ENCODE measurements at regions not wholly inside any gene's neighbourhood (a gene's known extent, or its start where the extent isn't known, plus 50 kb on each side); places are given as distances from the start of the nearest gene placed in this dataset.
"Not testable (repeated sequence)": the region's sequence is repeated elsewhere in the genome, so short reads cannot be mapped to it uniquely, and the experiment has no call there.

GRCh38 chr6:130711641-130712040, 115.6 kb upstream of the SMLR1 start:
- TF ChIP-seq, protein P1, sequence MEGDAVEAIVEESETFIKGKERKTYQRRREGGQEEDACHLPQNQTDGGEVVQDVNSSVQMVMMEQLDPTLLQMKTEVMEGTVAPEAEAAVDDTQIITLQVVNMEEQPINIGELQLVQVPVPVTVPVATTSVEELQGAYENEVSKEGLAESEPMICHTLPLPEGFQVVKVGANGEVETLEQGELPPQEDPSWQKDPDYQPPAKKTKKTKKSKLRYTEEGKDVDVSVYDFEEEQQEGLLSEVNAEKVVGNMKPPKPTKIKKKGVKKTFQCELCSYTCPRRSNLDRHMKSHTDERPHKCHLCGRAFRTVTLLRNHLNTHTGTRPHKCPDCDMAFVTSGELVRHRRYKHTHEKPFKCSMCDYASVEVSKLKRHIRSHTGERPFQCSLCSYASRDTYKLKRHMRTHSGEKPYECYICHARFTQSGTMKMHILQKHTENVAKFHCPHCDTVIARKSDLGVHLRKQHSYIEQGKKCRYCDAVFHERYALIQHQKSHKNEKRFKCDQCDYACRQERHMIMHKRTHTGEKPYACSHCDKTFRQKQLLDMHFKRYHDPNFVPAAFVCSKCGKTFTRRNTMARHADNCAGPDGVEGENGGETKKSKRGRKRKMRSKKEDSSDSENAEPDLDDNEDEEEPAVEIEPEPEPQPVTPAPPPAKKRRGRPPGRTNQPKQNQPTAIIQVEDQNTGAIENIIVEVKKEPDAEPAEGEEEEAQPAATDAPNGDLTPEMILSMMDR (IDR thresholded peaks at IDR 0.05; ENCODE audit: insufficient read depth, low read length), result not testable (repeated sequence)
- not testable (repeated sequence) for TF ChIP-seq POLR2AphosphoS5 (IDR thresholded peaks at IDR 0.05; ENCODE audit: low read depth)
